ENCODE measurements at regions not wholly inside any gene's neighbourhood (a gene's known extent, or its start where the extent isn't known, plus 50 kb on each side); places are given as distances from the start of the nearest gene placed in this dataset.

GRCh38 chr10:104582966-104583365 lies 58.1 kb upstream of the SORCS3 start:
- no peak for TF ChIP-seq CTCF (tag by site-specific recombination; IDR thresholded peaks at IDR 0.05)
- TF ChIP-seq SP2 (tag by site-specific recombination; IDR thresholded peaks at IDR 0.05) = no peak
- no peak for TF ChIP-seq KLF16 (tag by site-specific recombination; IDR thresholded peaks at IDR 0.05)
- no peak for TF ChIP-seq ZNF324 (tag by site-specific recombination; IDR thresholded peaks at IDR 0.05)
- TF ChIP-seq ZNF692 (tag by site-specific recombination; IDR thresholded peaks at IDR 0.05) = no peak
